ENCODE measurements at regions not wholly inside any gene's neighbourhood (a gene's known extent, or its start where the extent isn't known, plus 50 kb on each side); places are given as distances from the start of the nearest gene placed in this dataset.

GRCh38 chr7:25500393-25500921 is 272.2 kb upstream of the NPVF start:
- DNase-seq (ENCODE audit: low read depth): no peak
- TF ChIP-seq, protein P1, sequence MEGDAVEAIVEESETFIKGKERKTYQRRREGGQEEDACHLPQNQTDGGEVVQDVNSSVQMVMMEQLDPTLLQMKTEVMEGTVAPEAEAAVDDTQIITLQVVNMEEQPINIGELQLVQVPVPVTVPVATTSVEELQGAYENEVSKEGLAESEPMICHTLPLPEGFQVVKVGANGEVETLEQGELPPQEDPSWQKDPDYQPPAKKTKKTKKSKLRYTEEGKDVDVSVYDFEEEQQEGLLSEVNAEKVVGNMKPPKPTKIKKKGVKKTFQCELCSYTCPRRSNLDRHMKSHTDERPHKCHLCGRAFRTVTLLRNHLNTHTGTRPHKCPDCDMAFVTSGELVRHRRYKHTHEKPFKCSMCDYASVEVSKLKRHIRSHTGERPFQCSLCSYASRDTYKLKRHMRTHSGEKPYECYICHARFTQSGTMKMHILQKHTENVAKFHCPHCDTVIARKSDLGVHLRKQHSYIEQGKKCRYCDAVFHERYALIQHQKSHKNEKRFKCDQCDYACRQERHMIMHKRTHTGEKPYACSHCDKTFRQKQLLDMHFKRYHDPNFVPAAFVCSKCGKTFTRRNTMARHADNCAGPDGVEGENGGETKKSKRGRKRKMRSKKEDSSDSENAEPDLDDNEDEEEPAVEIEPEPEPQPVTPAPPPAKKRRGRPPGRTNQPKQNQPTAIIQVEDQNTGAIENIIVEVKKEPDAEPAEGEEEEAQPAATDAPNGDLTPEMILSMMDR (IDR thresholded peaks at IDR 0.05; ENCODE audit: low read length, missing control alignments): no peak
- no peak overlapping the region for H3K4me3 ChIP-seq (replicated peaks; ENCODE audit: low read depth, low read length)

GRCh38 chr7:25503306-25503705 is 275.0 kb upstream of the NPVF start:
- H3K4me3 ChIP-seq (replicated peaks; ENCODE audit: low read depth, low read length): no peak overlapping the region
- TF ChIP-seq, protein P1 (IDR thresholded peaks at IDR 0.05; ENCODE audit: low read length, missing control alignments): no peak
- DNase-seq (ENCODE audit: low read depth): no peak

DNA sequence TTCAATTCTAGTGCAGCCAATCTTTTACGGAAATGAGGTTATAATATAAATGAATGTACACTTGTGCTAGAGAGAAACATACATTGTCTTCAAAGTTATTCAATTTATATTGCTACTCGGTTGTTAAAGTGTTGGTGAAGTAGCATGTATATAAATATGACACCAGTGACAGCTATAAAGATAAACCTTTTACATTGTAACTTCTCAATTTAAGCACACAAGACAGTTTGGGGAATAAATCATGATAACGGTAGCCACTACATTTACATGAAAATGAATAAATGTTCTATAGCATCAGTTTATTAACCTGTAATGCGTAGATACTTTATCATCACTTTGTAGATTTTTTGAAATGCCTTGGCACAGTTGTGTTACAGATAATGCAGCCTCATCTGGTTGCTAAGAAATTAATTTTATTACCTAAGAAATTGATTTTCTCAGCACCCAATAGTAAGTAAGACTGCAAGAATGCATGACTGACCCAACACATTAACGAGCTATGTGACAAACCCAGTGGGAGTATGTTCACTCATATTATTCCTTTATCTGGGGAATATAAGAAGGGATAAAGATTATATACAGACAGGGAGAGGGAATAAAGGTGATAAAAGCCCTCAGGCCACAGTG is 283.9 kb upstream of the NPVF start:
- DNase-seq (ENCODE audit: low read depth): no peak
- TF ChIP-seq, protein P1 (IDR thresholded peaks at IDR 0.05; ENCODE audit: low read length, missing control alignments): no peak
- no peak overlapping the region for H3K4me3 ChIP-seq (replicated peaks; ENCODE audit: low read depth, low read length)

- TF ChIP-seq, protein P1 (IDR thresholded peaks at IDR 0.05; ENCODE audit: low read length, missing control alignments): no peak
- no peak overlapping the region for H3K4me3 ChIP-seq (replicated peaks; ENCODE audit: low read depth, low read length)
- DNase-seq (ENCODE audit: low read depth): no peak
Observed at GRCh38 chr7:25515633-25516275, 287.5 kb upstream of the NPVF start.

- DNase-seq (ENCODE audit: low read depth): no peak
- TF ChIP-seq, protein P1 (IDR thresholded peaks at IDR 0.05; ENCODE audit: low read length, missing control alignments): no peak
- H3K4me3 ChIP-seq (replicated peaks; ENCODE audit: low read depth, low read length): no peak overlapping the region
Observed at GRCh38 chr7:25517906-25518305, 289.6 kb upstream of the NPVF start.

GRCh38 chr7:25520017-25520416 is 291.7 kb upstream of the NPVF start:
- TF ChIP-seq, protein P1 (IDR thresholded peaks at IDR 0.05; ENCODE audit: low read length, missing control alignments): no peak
- DNase-seq (ENCODE audit: low read depth): no peak
- H3K4me3 ChIP-seq (replicated peaks; ENCODE audit: low read depth, low read length): no peak overlapping the region
